ENCODE measurements at regions not wholly inside any gene's neighbourhood (a gene's known extent, or its start where the extent isn't known, plus 50 kb on each side); places are given as distances from the start of the nearest gene placed in this dataset.

DNA sequence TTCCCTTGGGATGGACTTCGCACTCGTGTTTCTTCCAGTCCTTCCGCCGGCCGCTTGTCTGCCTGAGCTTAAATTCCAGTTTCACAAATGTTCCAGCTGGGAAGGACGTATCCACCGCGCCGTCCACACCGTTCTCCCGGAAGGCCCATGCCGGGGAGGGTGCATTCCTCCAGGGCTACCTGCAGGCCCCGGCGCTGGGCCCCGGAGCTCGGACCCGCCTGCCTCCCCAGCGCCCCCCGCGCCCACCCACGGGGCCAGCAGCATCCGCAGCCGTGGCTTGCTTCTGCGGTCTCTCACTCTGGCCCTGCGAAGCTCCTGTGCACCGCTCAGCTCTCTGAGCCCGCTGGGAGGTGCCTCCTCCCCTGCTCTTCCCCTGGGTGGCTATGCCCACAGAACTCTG is 2084.1 kb downstream of the TP53TG3F start:
- TF ChIP-seq, protein P1, sequence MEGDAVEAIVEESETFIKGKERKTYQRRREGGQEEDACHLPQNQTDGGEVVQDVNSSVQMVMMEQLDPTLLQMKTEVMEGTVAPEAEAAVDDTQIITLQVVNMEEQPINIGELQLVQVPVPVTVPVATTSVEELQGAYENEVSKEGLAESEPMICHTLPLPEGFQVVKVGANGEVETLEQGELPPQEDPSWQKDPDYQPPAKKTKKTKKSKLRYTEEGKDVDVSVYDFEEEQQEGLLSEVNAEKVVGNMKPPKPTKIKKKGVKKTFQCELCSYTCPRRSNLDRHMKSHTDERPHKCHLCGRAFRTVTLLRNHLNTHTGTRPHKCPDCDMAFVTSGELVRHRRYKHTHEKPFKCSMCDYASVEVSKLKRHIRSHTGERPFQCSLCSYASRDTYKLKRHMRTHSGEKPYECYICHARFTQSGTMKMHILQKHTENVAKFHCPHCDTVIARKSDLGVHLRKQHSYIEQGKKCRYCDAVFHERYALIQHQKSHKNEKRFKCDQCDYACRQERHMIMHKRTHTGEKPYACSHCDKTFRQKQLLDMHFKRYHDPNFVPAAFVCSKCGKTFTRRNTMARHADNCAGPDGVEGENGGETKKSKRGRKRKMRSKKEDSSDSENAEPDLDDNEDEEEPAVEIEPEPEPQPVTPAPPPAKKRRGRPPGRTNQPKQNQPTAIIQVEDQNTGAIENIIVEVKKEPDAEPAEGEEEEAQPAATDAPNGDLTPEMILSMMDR (conservative IDR thresholded peaks at IDR 0.05), result no peak
- TF ChIP-seq ZFX (IDR thresholded peaks at IDR 0.05), result no peak
- H3K27ac ChIP-seq, result no peak overlapping the region

DNA sequence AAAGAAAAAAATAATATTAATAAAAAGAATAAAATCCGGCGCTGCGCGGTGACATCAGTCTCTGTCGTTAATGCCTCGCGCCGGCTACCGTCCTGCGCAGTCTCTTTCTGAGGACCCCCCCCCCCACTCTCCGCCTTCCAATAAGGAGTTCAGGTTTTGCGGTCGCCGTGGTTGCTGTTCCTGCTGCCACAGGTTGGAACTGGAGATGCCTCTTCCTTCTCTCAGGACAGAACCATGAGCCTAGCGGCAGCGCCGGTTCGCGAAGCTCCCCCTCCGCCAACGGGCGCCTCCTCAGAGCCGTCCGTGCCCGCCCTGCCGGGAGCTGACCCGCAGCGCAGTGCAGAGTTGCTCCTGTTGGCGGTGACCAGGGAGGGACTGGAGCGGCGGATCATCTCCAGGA is 2093.4 kb downstream of the TP53TG3F start:
- no peak overlapping the region for H3K27ac ChIP-seq
- no peak for TF ChIP-seq ZFX (IDR thresholded peaks at IDR 0.05)
- TF ChIP-seq, protein P1 (conservative IDR thresholded peaks at IDR 0.05), result no peak

DNA sequence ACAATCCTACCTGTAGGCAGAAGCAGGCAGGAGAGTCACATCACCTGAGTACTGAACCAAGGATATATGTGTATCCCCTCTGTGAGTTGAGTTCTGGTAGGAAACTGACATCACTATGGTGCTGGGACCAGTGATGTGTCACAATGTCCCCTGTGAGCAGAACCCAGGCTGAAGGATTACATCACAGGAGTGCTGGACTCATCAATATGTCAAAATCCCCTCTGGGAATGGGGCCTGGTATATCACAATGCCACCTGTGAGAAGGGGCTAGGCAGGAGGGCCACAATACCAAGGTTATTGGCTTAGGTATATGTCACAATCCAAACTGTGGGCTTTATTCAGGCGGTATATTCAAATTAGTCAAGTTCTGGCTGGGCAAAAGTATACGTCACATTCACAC is 2098.3 kb downstream of the TP53TG3F start:
- TF ChIP-seq, protein P1 (conservative IDR thresholded peaks at IDR 0.05), result no peak
- no peak for TF ChIP-seq ZFX (IDR thresholded peaks at IDR 0.05)

DNA sequence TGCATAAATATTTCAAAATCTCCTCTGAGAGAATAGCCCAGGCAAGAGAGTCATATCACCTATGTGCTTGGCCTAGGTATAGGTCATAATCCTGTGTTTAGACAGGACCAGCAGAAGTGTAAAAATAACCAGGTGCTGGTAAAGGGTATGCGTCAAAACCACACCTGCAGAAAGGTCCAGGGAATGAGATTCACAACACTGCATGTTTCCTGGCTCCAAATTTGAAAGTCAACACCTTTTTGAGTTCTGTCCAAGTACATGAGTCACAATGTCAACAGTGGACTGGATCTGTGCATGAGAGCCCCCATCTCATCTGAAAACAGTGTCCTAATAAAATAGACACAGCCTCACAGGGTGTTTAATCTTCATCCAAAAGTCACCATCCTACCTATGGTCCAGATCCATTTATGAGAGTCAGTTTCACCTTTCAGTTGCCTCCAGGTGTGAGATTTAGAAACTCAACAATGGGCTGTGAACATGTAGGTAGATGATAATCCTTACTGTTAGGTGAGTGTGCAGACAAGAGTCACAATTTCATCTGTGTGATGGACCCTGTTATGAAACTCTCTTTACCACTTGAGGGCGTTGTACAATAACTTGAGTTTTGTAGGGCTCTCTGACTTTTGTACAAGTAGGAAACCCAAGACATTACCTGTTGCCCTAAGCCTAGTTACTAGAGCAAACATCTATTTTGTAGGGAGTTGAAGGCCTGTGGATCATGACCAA is 2100.7 kb downstream of the TP53TG3F start:
- no peak for TF ChIP-seq ZFX (IDR thresholded peaks at IDR 0.05)
- TF ChIP-seq, protein P1 (conservative IDR thresholded peaks at IDR 0.05), result peak; percentile 39
- no peak overlapping the region for H3K27ac ChIP-seq

More for the DNA sequence above, 2098.3 kb downstream of the TP53TG3F start:
- H3K27ac ChIP-seq, result no peak overlapping the region

DNA sequence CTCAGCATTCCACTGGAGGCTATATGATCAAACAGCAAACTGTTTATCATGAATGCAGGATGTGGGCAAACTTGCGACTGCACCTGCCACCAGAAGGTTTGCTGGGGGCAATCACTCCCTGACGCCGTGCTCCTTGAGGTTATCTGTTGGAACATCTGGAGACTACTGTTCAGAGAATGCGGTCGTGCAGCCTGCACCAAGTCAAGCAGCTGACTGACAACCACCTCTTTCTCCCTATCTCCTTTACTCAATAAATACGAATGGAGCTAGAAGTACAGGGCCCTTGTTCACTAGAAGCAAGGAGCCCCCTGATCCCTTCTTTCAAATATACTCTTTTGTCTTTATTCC is 2101.2 kb downstream of the TP53TG3F start:
- TF ChIP-seq, protein P1 (conservative IDR thresholded peaks at IDR 0.05), result 0 out of 2 replicates have a peak, but pooled peaks have one; percentile 18
- no peak for TF ChIP-seq ZFX (IDR thresholded peaks at IDR 0.05)
- no peak overlapping the region for H3K27ac ChIP-seq

DNA sequence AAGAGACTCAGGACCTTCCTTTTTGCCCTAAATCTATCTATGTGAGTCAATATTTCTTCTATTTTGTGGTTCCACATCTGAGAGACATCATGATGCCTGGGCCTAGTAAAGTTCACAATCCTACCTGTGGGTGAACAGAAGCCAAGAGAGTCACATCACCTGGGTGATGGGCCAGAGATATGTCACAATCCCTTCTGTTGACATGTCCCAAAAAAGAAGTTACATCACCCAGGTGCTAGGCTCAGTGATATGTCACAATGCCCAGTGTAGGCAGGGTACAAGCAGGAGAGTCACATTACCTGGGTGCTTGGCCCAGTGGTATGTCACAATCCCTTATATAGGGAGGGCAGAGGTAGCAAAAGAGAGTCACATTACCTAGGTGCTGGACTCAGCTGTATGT is 2101.9 kb downstream of the TP53TG3F start:
- TF ChIP-seq, protein P1 (conservative IDR thresholded peaks at IDR 0.05), result no peak
- no peak for TF ChIP-seq ZFX (IDR thresholded peaks at IDR 0.05)
- H3K27ac ChIP-seq, result no peak overlapping the region

DNA sequence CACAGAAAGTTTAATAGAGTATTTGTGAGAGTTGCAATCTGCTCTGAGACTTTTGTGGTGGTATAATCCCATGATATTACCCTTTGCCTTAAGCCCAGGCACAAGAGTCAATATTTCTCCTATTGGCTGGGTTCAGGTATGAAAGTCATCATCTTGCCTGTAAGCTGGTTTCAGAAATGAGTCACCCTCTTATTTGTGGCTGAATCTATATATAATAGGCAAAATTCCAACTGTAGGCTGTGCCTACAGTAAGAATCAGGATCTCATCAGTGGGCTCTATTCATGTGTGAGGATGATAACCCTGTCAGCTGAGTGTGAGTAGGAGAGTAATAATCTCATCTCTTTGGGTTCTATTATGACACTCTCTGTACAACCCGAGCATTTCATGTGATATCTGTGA is 2103.1 kb downstream of the TP53TG3F start:
- no peak overlapping the region for H3K27ac ChIP-seq
- no peak for TF ChIP-seq ZFX (IDR thresholded peaks at IDR 0.05)
- TF ChIP-seq, protein P1 (conservative IDR thresholded peaks at IDR 0.05), result no peak

Data from C4-2B (cell line).